GM12865 (cell line): ENCODE measurements at regions not wholly inside any gene's neighbourhood (a gene's known extent, or its start where the extent isn't known, plus 50 kb on each side); places are given as distances from the start of the nearest gene placed in this dataset.
"Not testable (repeated sequence)": the region's sequence is repeated elsewhere in the genome, so short reads cannot be mapped to it uniquely, and the experiment has no call there.

ENCODE experiments used
- DNase-seq: peaks from one replicate; pipeline ENCODE4 v3.0.0; 2010; ENCODE audit warnings: low read depth
- H3K4me3 ChIP-seq: 2 replicates; pipeline ENCODE4 v1.5.1; 2011; ENCODE audit warnings: mild to moderate bottlenecking, low read depth, low read length, control low read depth
- TF ChIP-seq, protein P1 (sequence below): IDR thresholded peaks from 2 replicates; pipeline ENCODE4 v1.5.1; 2011; ENCODE audit warnings: low read length, control low read depth, low read depth, inconsistent platforms; ENCODE audit not compliant: insufficient read depth; ENCODE audit errors: missing control alignments

DNA sequence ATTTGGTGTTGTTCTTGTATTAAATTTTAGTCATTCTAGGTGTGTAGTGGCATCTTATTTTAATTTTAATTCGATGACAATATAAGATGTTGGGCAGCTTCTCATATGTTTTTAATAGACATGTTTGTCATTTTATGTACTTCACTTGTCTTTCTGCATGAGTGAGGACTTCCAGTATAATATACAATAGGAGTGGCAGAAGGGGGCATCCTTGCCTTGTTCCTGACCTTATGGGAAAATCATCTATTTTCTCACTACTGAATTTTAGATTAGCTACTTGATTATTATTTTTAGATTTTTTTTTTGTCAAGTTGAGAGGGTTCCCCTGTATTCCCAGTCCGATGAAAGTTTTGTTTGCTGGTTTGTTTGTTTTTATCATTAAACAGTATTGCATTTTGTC, 495.2 kb upstream of the GRM3 start:
- no peak overlapping the region for H3K4me3 ChIP-seq
- TF ChIP-seq, protein P1, sequence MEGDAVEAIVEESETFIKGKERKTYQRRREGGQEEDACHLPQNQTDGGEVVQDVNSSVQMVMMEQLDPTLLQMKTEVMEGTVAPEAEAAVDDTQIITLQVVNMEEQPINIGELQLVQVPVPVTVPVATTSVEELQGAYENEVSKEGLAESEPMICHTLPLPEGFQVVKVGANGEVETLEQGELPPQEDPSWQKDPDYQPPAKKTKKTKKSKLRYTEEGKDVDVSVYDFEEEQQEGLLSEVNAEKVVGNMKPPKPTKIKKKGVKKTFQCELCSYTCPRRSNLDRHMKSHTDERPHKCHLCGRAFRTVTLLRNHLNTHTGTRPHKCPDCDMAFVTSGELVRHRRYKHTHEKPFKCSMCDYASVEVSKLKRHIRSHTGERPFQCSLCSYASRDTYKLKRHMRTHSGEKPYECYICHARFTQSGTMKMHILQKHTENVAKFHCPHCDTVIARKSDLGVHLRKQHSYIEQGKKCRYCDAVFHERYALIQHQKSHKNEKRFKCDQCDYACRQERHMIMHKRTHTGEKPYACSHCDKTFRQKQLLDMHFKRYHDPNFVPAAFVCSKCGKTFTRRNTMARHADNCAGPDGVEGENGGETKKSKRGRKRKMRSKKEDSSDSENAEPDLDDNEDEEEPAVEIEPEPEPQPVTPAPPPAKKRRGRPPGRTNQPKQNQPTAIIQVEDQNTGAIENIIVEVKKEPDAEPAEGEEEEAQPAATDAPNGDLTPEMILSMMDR = no peak
- no peak for DNase-seq

DNA sequence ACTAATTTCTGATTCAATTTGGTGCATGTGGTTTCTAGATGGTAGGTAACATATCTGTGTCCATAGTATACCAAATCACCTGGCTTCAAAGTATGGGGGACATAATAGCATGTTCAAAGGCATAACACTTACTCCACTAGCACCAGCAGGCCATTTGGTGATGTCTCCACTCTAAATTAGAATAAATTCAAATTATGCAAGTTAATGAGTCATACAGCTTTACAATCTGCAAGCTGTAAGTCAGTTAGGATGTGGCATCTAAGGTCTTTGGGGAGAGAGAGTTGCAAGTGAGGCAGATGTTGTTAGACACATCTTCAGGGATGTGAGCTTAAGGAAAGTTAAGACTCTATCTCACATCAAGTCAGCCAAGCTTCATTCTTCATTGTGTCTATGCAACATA, 506.4 kb upstream of the GRM3 start:
- TF ChIP-seq, protein P1 = no peak
- no peak for DNase-seq
- no peak overlapping the region for H3K4me3 ChIP-seq

DNA sequence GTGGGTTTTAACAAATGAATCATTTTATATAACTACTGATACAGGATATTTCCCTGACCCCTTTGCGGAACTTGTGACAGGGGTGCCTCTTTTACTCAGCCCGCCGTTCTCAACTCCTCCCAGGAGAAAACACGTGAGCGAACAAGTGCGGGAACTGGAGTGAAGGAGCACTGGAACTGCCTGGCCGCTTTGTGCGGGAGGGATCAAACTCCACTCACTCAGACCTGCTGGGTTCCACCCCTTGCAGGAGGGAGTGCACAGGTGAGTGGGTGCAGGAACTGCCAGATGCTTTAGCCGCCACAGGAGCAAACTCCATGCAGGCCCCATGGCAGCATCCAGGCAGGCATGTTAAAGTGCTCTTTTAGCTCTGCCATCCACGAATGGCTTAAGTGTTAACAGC, 513.4 kb upstream of the GRM3 start:
- no peak for DNase-seq
- TF ChIP-seq, protein P1 = no peak
- no peak overlapping the region for H3K4me3 ChIP-seq

DNA sequence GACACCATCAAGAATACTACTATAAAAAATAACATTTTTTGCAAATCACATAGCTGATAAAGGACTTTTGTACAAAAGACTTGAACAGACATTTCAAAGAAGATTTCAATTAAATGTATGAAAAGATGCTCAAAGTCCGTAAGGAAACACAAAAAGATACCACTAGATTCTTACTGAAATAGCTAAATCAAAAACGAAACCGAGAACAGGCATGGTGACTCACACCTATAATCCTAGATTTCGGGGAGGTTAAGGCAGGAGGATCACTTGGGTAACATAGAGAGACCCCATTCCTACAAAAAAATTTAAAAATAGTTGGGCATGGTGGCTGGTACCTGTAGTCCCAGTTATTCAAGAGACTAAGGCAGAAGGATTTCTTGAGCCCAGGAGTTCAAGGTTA, 520.2 kb upstream of the GRM3 start:
- DNase-seq = no peak
- TF ChIP-seq, protein P1 = no peak
- H3K4me3 ChIP-seq = no peak overlapping the region

DNA sequence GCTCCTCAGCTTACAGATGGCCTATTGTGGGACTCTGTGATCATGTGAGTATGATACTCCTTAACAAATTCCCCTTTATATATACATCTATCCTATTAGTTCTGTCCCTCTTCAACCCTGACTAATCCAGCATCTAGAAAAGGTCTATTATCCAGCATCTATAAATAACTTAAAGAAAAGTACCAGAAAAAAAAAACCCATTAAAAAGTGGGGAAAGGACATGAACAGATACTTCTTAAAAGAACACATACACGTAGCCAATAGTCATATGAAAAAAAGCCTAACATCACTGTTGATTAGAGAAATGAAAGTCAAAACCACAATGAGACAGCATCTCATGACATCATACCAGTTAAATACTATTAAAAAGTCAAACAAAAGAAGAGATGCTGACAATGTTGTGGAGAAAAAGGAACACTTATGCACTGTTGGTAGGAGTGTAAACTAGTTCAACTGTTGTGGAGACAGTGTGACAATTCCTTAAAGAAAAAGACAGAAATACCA, 549.5 kb upstream of the GRM3 start:
- TF ChIP-seq, protein P1 = no peak
- DNase-seq = no peak
- no peak overlapping the region for H3K4me3 ChIP-seq

DNA sequence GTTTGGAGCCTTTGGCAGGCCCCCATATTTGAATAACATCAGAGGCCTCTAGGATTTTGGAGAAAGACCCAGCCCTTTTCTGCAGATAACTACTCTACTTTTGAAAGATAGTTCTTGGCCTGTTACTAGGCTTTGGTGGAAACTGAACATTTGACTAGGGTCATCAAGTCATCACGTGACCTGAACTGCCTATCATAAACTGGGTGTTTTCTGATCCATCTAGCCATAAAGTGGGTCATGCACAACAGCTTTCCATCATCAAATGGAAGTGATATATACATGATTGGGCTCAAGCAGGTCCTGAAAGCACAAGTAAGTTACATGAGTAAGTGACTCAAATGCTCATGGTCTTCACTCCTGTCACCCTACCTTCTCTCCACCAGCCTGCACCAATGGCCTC, 552.3 kb upstream of the GRM3 start:
- TF ChIP-seq, protein P1 = no peak
- H3K4me3 ChIP-seq = no peak overlapping the region
- no peak for DNase-seq

DNA sequence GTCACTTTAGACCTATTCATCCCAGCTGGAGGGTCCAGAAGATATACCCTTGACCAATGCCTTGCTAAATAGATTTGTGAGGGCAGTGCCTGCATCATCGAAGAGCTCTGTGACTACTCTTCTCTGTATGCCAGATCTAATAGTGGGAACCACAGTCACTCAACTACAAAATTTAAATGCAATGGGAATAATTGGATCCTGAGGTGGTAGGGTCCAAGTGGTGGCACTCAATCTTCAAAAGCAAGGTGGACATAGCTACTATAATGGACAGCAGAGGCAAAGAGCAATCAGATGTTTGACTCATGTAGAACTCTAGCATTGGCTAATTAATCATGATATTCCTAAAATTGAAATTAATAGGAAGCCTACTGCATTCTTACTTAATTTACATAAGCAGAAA, 554.3 kb upstream of the GRM3 start:
- H3K4me3 ChIP-seq = no peak overlapping the region
- TF ChIP-seq, protein P1 = no peak
- no peak for DNase-seq

DNA sequence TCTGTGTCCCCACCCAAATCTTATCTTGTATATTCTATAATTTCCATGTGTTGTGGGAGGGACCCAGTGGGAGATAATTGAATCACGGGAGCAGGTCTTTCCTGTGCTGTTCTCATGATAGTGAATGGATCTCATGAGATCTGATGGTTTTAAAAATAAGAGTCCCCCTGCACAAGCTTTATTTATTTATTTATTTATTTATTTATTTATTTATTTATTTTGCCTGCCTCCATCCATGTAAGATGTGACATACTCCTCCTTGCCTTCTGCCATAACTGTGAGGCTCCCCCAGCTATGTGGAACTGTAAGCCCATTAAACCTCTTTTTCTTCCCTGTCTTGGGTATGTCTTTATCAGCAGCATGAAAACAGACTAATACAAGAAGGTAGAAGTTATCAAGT, 579.1 kb upstream of the GRM3 start:
- not testable (repeated sequence) for DNase-seq

More for the DNA sequence above, 579.1 kb upstream of the GRM3 start:
- H3K4me3 ChIP-seq = not testable (repeated sequence)
